Omental fat pad (tissue), 3 donors: ENCODE measurements at regions not wholly inside any gene's neighbourhood (a gene's known extent, or its start where the extent isn't known, plus 50 kb on each side); places are given as distances from the start of the nearest gene placed in this dataset.

Source experiments
- ATAC-seq: fragments of 150-250 bp; one replicate; pipeline ENCODE4 v1.9.1; 2016; ENCODE audit warnings: mild to moderate bottlenecking, moderate library complexity; ENCODE audit not compliant: low FRiP score
- DNase-seq: peaks from one replicate; pipeline ENCODE4 v3.0.0-alpha.2; 2019; ENCODE audit warnings: low spot score
- CTCF ChIP-seq, 3 donors: fragments of 450-650 bp; IDR thresholded peaks; one replicate each; pipeline ENCODE4 v1.5.1; 2016 to 2017; ENCODE audit warnings: antibody characterized with exemption in 3 of 3, mild to moderate bottlenecking in 3 of 3, moderate library complexity in 2 of 3

GRCh38 chr5:175606409-175606808 is 51.5 kb upstream of the HRH2 start:
- ATAC-seq, result no peak
- no peak for DNase-seq
- no peak for TF ChIP-seq CTCF (IDR thresholded peaks at IDR 0.05)
